ENCODE measurements at regions not wholly inside any gene's neighbourhood (a gene's known extent, or its start where the extent isn't known, plus 50 kb on each side); places are given as distances from the start of the nearest gene placed in this dataset.

DNA sequence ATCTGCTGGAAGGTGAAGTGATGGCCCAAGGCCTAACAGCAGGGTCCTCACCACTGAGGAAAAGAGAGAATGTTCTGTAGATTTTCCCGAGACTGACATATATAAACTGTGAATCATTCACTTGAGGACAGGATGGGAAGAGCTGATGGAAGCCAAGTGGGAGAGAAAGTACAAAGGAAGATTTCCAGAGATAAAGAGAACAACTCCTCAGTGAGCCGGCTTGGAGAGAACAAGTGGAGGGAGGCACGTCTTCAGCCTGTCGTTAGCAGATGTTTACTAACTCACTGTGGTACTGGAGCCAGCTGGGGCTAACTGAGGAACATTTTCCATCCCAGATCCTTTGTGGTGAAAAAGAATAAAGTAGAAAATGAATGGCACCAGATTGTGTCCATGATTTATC lies 552.9 kb upstream of the TNP1 start:
- TF ChIP-seq EP300 (IDR thresholded peaks at IDR 0.05): no peak
- TF ChIP-seq POLR2AphosphoS5 (IDR thresholded peaks at IDR 0.05): no peak
